Adrenal gland (tissue), 9 donors: ENCODE measurements at regions not wholly inside any gene's neighbourhood (a gene's known extent, or its start where the extent isn't known, plus 50 kb on each side); places are given as distances from the start of the nearest gene placed in this dataset.

Experiments
- DNase-seq, 7 donors: peaks; one replicate each; pipeline ENCODE4 v3.0.0-alpha.2; 2019 to 2020
- H3K27ac ChIP-seq, 5 donors: fragments of 200-600 bp; sonication (generic) in 4 of 5; 1 replicate in 3 of 5; 2 replicates in 2 of 5; pipeline versions ENCODE4 v1.5.1 to v1.8.0; 2016 to 2020; ENCODE audit warnings: mild to moderate bottlenecking in 1 of 5
- H3K27me3 ChIP-seq: fragments of 200-600 bp; 2 replicates; pipeline ENCODE4 v1.8.0; 2021
- H3K36me3 ChIP-seq, 2 donors: fragments of 200-600 bp; replicated peaks in 1 of 2; 1 replicate in 1 of 2; 2 replicates in 1 of 2; pipeline versions ENCODE4 v1.5.1 to v1.8.0; 2018 to 2022
- H3K4me1 ChIP-seq, 2 donors: fragments of 200-600 bp; replicated peaks in 1 of 2; 1 replicate in 1 of 2; 2 replicates in 1 of 2; pipeline versions ENCODE4 v1.5.1 to v1.8.0; 2018 to 2021
- H3K4me3 ChIP-seq, 4 donors: fragments of 200-600 bp; sonication (generic) in 3 of 4; one replicate each; pipeline ENCODE4 v1.5.1; 2016 to 2018
- H3K9me3 ChIP-seq, 3 donors: fragments of 200-600 bp; sonication (generic) in 1 of 3; replicated peaks in 1 of 3; 1 replicate in 2 of 3; 2 replicates in 1 of 3; pipeline versions ENCODE4 v1.5.1 to v1.8.0; 2016 to 2021
- POLR2A ChIP-seq, 2 donors: fragments of 450-650 bp; IDR thresholded peaks; one replicate each; pipeline ENCODE4 v1.6.1; 2017; ENCODE audit warnings: antibody characterized with exemption in 2 of 2, mild to moderate bottlenecking in 2 of 2, moderate library complexity in 1 of 2
- WGBS, 4 donors: extraction: QIAGEN DNeasy Blood & Tissue Kit in 2 of 4; methylation state at CpG; one replicate each; pipeline versions ENCODE4 v1.1.5 to v1.1.7; 2013 to 2017; 5-methylcytosine and 5-hydroxymethylcytosine counted together
- intact Hi-C, 2 donors: fragments of 100-400 bp; cut with DNase I; formaldehyde crosslinking; loops; one replicate each; pipeline versions ENCODE4 v1.14.1 to v1.15.0; 2022 to 2023
- TF ChIP-seq, protein P1 (sequence below), 6 experiments: fragments of 450-650 bp in 4 of 6; fragments of 200-600 bp in 2 of 6; sonication (generic) in 1 of 6; IDR thresholded peaks; 1 replicate in 5 of 6; 2 replicates in 1 of 6; pipeline versions ENCODE4 v1.5.1 to v1.8.0; 2016 to 2021; ENCODE audit warnings: antibody characterized with exemption in 6 of 6, mild to moderate bottlenecking in 2 of 6, moderate library complexity in 1 of 6
- donor health status: healthy with polysubstance abuse.
- donor health status: Bipolar disorder and iron deficiency.
- donor health status: DM: yes; HTN: yes; CAD: no.
- donor health status: DM: no; HTN: no; CAD: no.
- donor health status: DM: no; HTN: no; CAD: no.

DNA sequence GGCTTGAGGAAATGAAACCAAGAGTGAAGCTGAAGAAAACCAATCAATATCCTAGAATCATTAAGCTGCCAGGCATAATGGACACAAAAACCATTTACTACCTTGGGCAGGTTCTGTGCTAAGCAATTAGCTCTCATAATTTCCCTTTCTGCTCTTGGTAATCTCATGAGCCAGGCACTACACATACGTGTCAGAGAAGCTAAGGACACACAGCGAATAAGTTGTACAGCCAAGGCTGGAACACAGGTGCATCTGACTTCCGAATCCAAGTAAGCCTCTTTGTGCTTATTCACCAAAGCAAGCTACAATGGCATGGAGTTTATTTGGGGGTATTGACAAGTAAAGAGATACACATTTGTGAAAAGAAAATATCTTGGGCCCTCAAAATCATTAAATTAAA lies 1343.9 kb upstream of the MIR17HG start:
- WGBS, 4 donors, result 88 to 91% (median 90%) methylated on average over 3 of the region's 3 CpGs
- intact Hi-C loops, result no loop called here
- TF ChIP-seq POLR2A (IDR thresholded peaks at IDR 0.05), result no peak
- TF ChIP-seq, protein P1, sequence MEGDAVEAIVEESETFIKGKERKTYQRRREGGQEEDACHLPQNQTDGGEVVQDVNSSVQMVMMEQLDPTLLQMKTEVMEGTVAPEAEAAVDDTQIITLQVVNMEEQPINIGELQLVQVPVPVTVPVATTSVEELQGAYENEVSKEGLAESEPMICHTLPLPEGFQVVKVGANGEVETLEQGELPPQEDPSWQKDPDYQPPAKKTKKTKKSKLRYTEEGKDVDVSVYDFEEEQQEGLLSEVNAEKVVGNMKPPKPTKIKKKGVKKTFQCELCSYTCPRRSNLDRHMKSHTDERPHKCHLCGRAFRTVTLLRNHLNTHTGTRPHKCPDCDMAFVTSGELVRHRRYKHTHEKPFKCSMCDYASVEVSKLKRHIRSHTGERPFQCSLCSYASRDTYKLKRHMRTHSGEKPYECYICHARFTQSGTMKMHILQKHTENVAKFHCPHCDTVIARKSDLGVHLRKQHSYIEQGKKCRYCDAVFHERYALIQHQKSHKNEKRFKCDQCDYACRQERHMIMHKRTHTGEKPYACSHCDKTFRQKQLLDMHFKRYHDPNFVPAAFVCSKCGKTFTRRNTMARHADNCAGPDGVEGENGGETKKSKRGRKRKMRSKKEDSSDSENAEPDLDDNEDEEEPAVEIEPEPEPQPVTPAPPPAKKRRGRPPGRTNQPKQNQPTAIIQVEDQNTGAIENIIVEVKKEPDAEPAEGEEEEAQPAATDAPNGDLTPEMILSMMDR (IDR thresholded peaks at IDR 0.05), result no peak

DNA sequence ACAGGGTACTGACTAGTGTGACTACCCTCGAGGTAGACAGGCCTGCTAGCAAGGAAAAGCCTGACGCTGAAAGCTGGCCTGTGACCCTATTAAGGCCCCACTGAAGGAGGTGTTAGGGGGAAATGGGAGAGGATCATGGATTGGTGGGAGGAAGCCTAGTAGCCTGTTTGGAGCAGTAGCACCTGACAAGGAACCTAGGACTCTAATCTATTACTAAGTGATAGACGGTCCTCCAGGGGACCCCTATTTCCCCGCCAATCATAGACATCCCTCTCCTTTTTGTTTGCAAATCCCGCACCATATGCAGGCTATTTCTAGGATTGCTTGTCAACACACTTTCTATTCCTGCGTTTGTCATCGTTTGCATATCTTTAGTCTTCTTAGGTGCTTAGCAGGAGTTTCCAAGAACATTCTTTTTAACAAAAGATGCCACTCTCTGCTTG lies 1338.8 kb upstream of the MIR17HG start:
- Histone ChIP-seq H3K27ac (no peak overlapping the region), H3K4me1 (no peaks in the 10 kb centered on the region), H3K27me3 (no peaks in the 10 kb centered on the region), H3K9me3 (no peaks in the 10 kb centered on the region), H3K4me3 (no peak overlapping the region), H3K36me3 (no peaks in the 10 kb centered on the region)
- DNase-seq, result no peak
- no peak for TF ChIP-seq POLR2A (IDR thresholded peaks at IDR 0.05)
- TF ChIP-seq, protein P1 (IDR thresholded peaks at IDR 0.05), result no peak
- WGBS, 4 donors, result 71 to 83% (median 76%) methylated on average over 7 of the region's 7 CpGs
- intact Hi-C loops, result no loop called here

More for the DNA sequence above, 1343.9 kb upstream of the MIR17HG start:
- H3K27ac ChIP-seq, result no peak overlapping the region
- H3K27me3 ChIP-seq, result no peaks in the 10 kb centered on the region
- H3K4me3 ChIP-seq, result no peak overlapping the region
- no peaks in the 10 kb centered on the region for H3K4me1 ChIP-seq
- no peaks in the 10 kb centered on the region for H3K36me3 ChIP-seq
- no peaks in the 10 kb centered on the region for H3K9me3 ChIP-seq
- DNase-seq, result no peak

DNA sequence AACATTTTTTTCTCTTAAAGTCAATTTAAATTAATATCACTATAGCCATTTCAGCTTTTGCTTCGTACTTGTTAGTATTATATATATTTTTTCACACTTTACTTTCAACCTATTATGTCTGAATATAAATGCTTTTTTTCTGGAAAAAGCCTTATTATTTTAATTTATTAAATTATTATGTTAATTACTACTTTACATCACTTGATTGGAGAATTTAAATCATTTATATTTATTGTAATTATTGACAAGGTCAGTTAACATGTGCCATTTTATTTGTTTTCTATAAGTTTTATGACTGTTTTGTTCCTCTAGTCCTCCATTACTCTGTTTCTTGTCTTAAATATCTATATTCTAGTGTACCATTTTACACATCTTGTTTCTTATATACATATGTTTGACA lies 1333.4 kb upstream of the MIR17HG start:
- H3K4me3 ChIP-seq, result no peak overlapping the region
- H3K27ac ChIP-seq, result no peak overlapping the region
- H3K27me3 ChIP-seq, result no peaks in the 10 kb centered on the region
- WGBS, 4 donors, result 78 to 86% (median 84%) methylated on average over 1 of the region's 1 CpG
- H3K4me1 ChIP-seq, result no peaks in the 10 kb centered on the region
- TF ChIP-seq, protein P1 (IDR thresholded peaks at IDR 0.05), result no peak
- TF ChIP-seq POLR2A (IDR thresholded peaks at IDR 0.05), result no peak
- H3K36me3 ChIP-seq, result no peaks in the 10 kb centered on the region
- no peak for DNase-seq
- intact Hi-C loops, result no loop called here
- H3K9me3 ChIP-seq, result no peaks in the 10 kb centered on the region

DNA sequence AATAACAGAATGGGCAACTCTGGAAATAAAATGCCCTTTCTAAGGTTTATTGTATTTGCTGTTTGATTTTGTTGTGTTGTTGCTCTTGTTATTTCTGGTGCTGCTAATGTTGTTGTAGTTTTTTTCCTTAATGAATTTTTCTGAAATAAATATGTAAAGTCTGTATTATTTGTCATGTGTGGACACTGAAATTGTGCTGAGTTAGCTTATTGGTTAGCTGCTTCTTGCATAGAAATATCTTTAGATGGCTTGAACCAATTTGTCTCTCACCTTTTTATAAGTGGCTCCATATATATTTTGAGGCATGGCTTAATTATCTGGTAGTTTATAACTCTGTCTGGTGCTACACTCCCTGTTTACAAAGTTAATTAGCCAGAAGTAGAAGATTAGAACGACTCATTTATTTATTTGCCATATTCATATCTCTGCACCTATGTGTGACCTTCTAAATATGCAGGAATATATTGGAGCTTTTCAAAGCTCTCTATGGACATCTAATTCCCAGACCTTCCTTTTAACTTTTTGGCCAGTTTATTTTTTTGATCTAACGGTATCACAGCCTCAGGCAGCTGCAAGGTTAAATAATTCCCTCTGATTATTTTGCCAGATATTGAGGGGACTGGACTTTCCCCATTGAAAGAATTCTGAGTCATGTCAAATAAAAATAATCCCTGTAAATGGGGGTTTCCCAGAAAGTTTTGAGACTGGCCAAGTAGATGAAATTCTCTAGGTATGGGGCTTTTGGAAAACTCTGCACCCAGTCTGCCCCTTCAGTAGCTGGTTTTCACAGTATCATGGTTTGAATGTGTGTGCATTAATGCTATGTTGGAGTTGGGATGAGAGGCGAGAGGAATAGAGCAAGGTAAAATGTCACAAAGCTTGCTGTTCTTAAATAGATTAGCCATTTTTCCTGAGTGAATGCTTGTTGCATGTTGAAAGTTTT lies 1331.7 kb upstream of the MIR17HG start:
- Histone ChIP-seq H3K27me3 (no peaks in the 10 kb centered on the region), H3K4me1 (no peaks in the 10 kb centered on the region), H3K9me3 (no peaks in the 10 kb centered on the region), H3K27ac (no peak overlapping the region), H3K36me3 (no peaks in the 10 kb centered on the region), H3K4me3 (no peak overlapping the region)
- 43 to 53% (median 49%) methylated on average over 3 of the region's 3 CpGs for WGBS, 4 donors
- no peak for DNase-seq
- intact Hi-C loops, result no loop called here
- TF ChIP-seq, protein P1 (IDR thresholded peaks at IDR 0.05), result no peak
- no peak for TF ChIP-seq POLR2A (IDR thresholded peaks at IDR 0.05)
